PFSK-1 (cell line): ENCODE measurements at regions not wholly inside any gene's neighbourhood (a gene's known extent, or its start where the extent isn't known, plus 50 kb on each side); places are given as distances from the start of the nearest gene placed in this dataset.

Experiments
- FOXP2 ChIP-seq: optimal IDR thresholded peaks from 2 replicates; pipeline ENCODE3; 2011; ENCODE audit warnings: borderline replicate concordance, control low read depth, inconsistent platforms; ENCODE audit not compliant: insufficient read depth; ENCODE audit errors: extremely low read length, extremely low read depth
- POLR2AphosphoS5 ChIP-seq: IDR thresholded peaks from 2 replicates; pipeline ENCODE4 v1.6.1; 2012; ENCODE audit warnings: low read depth, mild to moderate bottlenecking, control low read depth, low read length, moderate library complexity
- SIN3A ChIP-seq: IDR thresholded peaks from 2 replicates; pipeline ENCODE4 v1.6.1; 2012; ENCODE audit warnings: mild to moderate bottlenecking, low read length, moderate library complexity, borderline replicate concordance; ENCODE audit not compliant: insufficient read depth
- TAF1 ChIP-seq: IDR thresholded peaks from 2 replicates; pipeline ENCODE4 v1.6.1; 2012; ENCODE audit warnings: low read length, control low read depth, borderline replicate concordance; ENCODE audit not compliant: insufficient read depth
- TF ChIP-seq, protein P1 (sequence below), 2 experiments: IDR thresholded peaks; 2 replicates each; pipeline versions ENCODE4 v1.6.1 to v1.8.0; 2011 to 2012; ENCODE audit warnings: low read depth in 2 of 2, low read length in 2 of 2, control low read depth in 1 of 2, inconsistent platforms in 1 of 2, mild to moderate bottlenecking in 1 of 2, moderate library complexity in 1 of 2; ENCODE audit not compliant: insufficient read depth in 1 of 2

DNA sequence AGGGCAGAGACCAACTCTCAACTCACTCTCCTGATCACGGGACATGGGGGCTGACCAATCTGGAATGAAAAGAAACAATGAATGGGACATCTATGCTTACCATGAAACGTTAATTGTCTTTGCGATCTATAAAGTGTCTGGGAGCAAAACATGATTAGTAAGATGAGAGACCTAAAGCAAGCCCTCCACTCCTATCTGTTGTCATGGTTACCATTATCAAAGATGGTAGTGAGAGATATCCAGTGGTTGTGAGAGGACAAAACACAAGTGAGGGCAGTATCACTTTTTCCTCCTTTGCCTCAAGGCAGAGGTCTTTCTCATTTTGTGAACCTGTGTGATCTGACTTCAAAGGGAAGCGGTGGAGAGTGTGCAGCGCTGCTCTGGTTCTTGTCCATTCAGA, 130.1 kb downstream of the LSM5 start:
- TF ChIP-seq, protein P1, sequence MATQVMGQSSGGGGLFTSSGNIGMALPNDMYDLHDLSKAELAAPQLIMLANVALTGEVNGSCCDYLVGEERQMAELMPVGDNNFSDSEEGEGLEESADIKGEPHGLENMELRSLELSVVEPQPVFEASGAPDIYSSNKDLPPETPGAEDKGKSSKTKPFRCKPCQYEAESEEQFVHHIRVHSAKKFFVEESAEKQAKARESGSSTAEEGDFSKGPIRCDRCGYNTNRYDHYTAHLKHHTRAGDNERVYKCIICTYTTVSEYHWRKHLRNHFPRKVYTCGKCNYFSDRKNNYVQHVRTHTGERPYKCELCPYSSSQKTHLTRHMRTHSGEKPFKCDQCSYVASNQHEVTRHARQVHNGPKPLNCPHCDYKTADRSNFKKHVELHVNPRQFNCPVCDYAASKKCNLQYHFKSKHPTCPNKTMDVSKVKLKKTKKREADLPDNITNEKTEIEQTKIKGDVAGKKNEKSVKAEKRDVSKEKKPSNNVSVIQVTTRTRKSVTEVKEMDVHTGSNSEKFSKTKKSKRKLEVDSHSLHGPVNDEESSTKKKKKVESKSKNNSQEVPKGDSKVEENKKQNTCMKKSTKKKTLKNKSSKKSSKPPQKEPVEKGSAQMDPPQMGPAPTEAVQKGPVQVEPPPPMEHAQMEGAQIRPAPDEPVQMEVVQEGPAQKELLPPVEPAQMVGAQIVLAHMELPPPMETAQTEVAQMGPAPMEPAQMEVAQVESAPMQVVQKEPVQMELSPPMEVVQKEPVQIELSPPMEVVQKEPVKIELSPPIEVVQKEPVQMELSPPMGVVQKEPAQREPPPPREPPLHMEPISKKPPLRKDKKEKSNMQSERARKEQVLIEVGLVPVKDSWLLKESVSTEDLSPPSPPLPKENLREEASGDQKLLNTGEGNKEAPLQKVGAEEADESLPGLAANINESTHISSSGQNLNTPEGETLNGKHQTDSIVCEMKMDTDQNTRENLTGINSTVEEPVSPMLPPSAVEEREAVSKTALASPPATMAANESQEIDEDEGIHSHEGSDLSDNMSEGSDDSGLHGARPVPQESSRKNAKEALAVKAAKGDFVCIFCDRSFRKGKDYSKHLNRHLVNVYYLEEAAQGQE (IDR thresholded peaks at IDR 0.05; ENCODE audit: insufficient read depth in 1 of 2, low read depth in 2 of 2, low read length in 2 of 2): no peak
- TF ChIP-seq TAF1 (no peak), POLR2AphosphoS5 (no peak), SIN3A (no peak), FOXP2 (no peak)
